ENCODE measurements at regions not wholly inside any gene's neighbourhood (a gene's known extent, or its start where the extent isn't known, plus 50 kb on each side); places are given as distances from the start of the nearest gene placed in this dataset.

- no peaks in the 10 kb centered on the region for H3K4me1 ChIP-seq (ENCODE audit: insufficient read depth)
- TF ChIP-seq EZH2phosphoT487 (IDR thresholded peaks at IDR 0.05; ENCODE audit: insufficient read depth, low read depth) (no peak), EZH2 (IDR thresholded peaks at IDR 0.05; ENCODE audit: insufficient read depth, poor library complexity, severe bottlenecking) (no peak)
- H2AFZ ChIP-seq, result no peak overlapping the region
- no peak overlapping the region for H3K27ac ChIP-seq
- H3K9me3 ChIP-seq (ENCODE audit: low read depth), result no peaks in the 10 kb centered on the region
- H3K4me2 ChIP-seq (ENCODE audit: unreplicated experiment), result no peak overlapping the region
- no peak overlapping the region for H3K9ac ChIP-seq
- H4K20me1 ChIP-seq (ENCODE audit: insufficient read depth), result no peaks in the 10 kb centered on the region
- DNase-seq, result no peak
- H3K4me3 ChIP-seq, result no peak overlapping the region
- no peaks in the 10 kb centered on the region for H3K9me2 ChIP-seq (ENCODE audit: insufficient read depth)
- H3K27me3 ChIP-seq (replicated peaks; ENCODE audit: insufficient read depth), result no peaks in the 10 kb centered on the region
- H3F3A ChIP-seq (ENCODE audit: insufficient read depth), result no peaks in the 10 kb centered on the region
- in situ Hi-C loops (cut with MboI), result no loop called here
- H3K36me3 ChIP-seq (ENCODE audit: low read depth), result no peaks in the 10 kb centered on the region
- no peaks in the 10 kb centered on the region for H3K79me2 ChIP-seq (ENCODE audit: insufficient read depth)
- WGBS, 2 experiments (ENCODE audit: low coverage in 1 of 2, low lambda C conversion rate in 2 of 2, missing lambda C conversion rate in 2 of 2), result 62 to 76% methylated on average over 3 of the region's 3 CpGs
Observed at GRCh38 chr7:18305866-18306265, 189.7 kb upstream of the HDAC9 start.

GRCh38 chr7:18306696-18307095 lies 188.9 kb upstream of the HDAC9 start:
- 51 to 69% methylated on average over 2 of the region's 2 CpGs for WGBS, 2 experiments (ENCODE audit: low coverage in 1 of 2, low lambda C conversion rate in 2 of 2, missing lambda C conversion rate in 2 of 2)
- in situ Hi-C loops (cut with MboI), result no loop called here

GRCh38 chr7:18308938-18309337 lies 186.6 kb upstream of the HDAC9 start:
- Histone ChIP-seq H3K4me3 (no peak overlapping the region), H4K20me1 (ENCODE audit: insufficient read depth) (no peaks in the 10 kb centered on the region), H3K36me3 (ENCODE audit: low read depth) (no peaks in the 10 kb centered on the region), H3K79me2 (ENCODE audit: insufficient read depth) (no peaks in the 10 kb centered on the region), H3K9me3 (ENCODE audit: low read depth) (no peaks in the 10 kb centered on the region), H3K4me2 (ENCODE audit: unreplicated experiment) (no peak overlapping the region), H3K27ac (no peak overlapping the region), H3K9me2 (ENCODE audit: insufficient read depth) (no peaks in the 10 kb centered on the region), H2AFZ (no peak overlapping the region), H3F3A (ENCODE audit: insufficient read depth) (no peaks in the 10 kb centered on the region), H3K4me1 (ENCODE audit: insufficient read depth) (no peaks in the 10 kb centered on the region), H3K27me3 (replicated peaks; ENCODE audit: insufficient read depth) (no peaks in the 10 kb centered on the region), H3K9ac (no peak overlapping the region)
- no peak for TF ChIP-seq EZH2phosphoT487 (IDR thresholded peaks at IDR 0.05; ENCODE audit: insufficient read depth, low read depth)
- no peak for TF ChIP-seq EZH2 (IDR thresholded peaks at IDR 0.05; ENCODE audit: insufficient read depth, poor library complexity, severe bottlenecking)
- in situ Hi-C loops (cut with MboI), result no loop called here
- WGBS, 2 experiments (ENCODE audit: low coverage in 1 of 2, low lambda C conversion rate in 2 of 2, missing lambda C conversion rate in 2 of 2), result 49 to 54% methylated on average over 5 of the region's 5 CpGs
- no peak for DNase-seq

More at GRCh38 chr7:18306696-18307095, 188.9 kb upstream of the HDAC9 start:
- Histone ChIP-seq H2AFZ (no peak overlapping the region), H3K4me3 (no peak overlapping the region), H3K27ac (no peak overlapping the region), H3K9me2 (ENCODE audit: insufficient read depth) (no peaks in the 10 kb centered on the region), H3K36me3 (ENCODE audit: low read depth) (no peaks in the 10 kb centered on the region), H3F3A (ENCODE audit: insufficient read depth) (no peaks in the 10 kb centered on the region), H3K4me1 (ENCODE audit: insufficient read depth) (no peaks in the 10 kb centered on the region), H4K20me1 (ENCODE audit: insufficient read depth) (no peaks in the 10 kb centered on the region), H3K27me3 (replicated peaks; ENCODE audit: insufficient read depth) (no peaks in the 10 kb centered on the region), H3K9ac (no peak overlapping the region), H3K4me2 (ENCODE audit: unreplicated experiment) (no peak overlapping the region), H3K79me2 (ENCODE audit: insufficient read depth) (no peaks in the 10 kb centered on the region), H3K9me3 (ENCODE audit: low read depth) (no peaks in the 10 kb centered on the region)
- DNase-seq, result no peak
- TF ChIP-seq EZH2phosphoT487 (IDR thresholded peaks at IDR 0.05; ENCODE audit: insufficient read depth, low read depth), result no peak
- no peak for TF ChIP-seq EZH2 (IDR thresholded peaks at IDR 0.05; ENCODE audit: insufficient read depth, poor library complexity, severe bottlenecking)

- no peak overlapping the region for H3K27ac ChIP-seq
- no peaks in the 10 kb centered on the region for H3F3A ChIP-seq (ENCODE audit: insufficient read depth)
- H3K9me2 ChIP-seq (ENCODE audit: insufficient read depth), result no peaks in the 10 kb centered on the region
- DNase-seq, result no peak
- H3K36me3 ChIP-seq (ENCODE audit: low read depth), result no peaks in the 10 kb centered on the region
- H3K79me2 ChIP-seq (ENCODE audit: insufficient read depth), result no peaks in the 10 kb centered on the region
- in situ Hi-C loops (cut with MboI), result no loop called here
- 0 out of 2 replicates have a peak, but pooled peaks cover under 1% of the 10 kb centered on the region for H3K4me1 ChIP-seq (ENCODE audit: insufficient read depth)
- no peak overlapping the region for H2AFZ ChIP-seq
- no peak overlapping the region for H3K4me3 ChIP-seq
- no peak overlapping the region for H3K9ac ChIP-seq
- no peaks in the 10 kb centered on the region for H4K20me1 ChIP-seq (ENCODE audit: insufficient read depth)
- no peaks in the 10 kb centered on the region for H3K27me3 ChIP-seq (replicated peaks; ENCODE audit: insufficient read depth)
- TF ChIP-seq EZH2 (IDR thresholded peaks at IDR 0.05; ENCODE audit: insufficient read depth, poor library complexity, severe bottlenecking) (no peak), EZH2phosphoT487 (IDR thresholded peaks at IDR 0.05; ENCODE audit: insufficient read depth, low read depth) (no peak)
- no peaks in the 10 kb centered on the region for H3K9me3 ChIP-seq (ENCODE audit: low read depth)
- no peak overlapping the region for H3K4me2 ChIP-seq (ENCODE audit: unreplicated experiment)
Observed at GRCh38 chr7:18312482-18312881, 183.1 kb upstream of the HDAC9 start.

GRCh38 chr7:18313965-18314364 lies 181.6 kb upstream of the HDAC9 start:
- Histone ChIP-seq H2AFZ (no peak overlapping the region), H3K36me3 (ENCODE audit: low read depth) (no peaks in the 10 kb centered on the region), H3F3A (ENCODE audit: insufficient read depth) (no peaks in the 10 kb centered on the region), H3K27me3 (replicated peaks; ENCODE audit: insufficient read depth) (no peaks in the 10 kb centered on the region), H3K9ac (no peak overlapping the region), H3K4me2 (ENCODE audit: unreplicated experiment) (no peak overlapping the region), H3K9me3 (ENCODE audit: low read depth) (no peaks in the 10 kb centered on the region), H4K20me1 (ENCODE audit: insufficient read depth) (no peaks in the 10 kb centered on the region), H3K79me2 (ENCODE audit: insufficient read depth) (no peaks in the 10 kb centered on the region), H3K4me1 (ENCODE audit: insufficient read depth) (peaks cover 4% of the 10 kb centered on the region; the same call in 1 of the 2 replicates), H3K27ac (no peak overlapping the region), H3K9me2 (ENCODE audit: insufficient read depth) (no peaks in the 10 kb centered on the region), H3K4me3 (no peak overlapping the region)
- TF ChIP-seq EZH2phosphoT487 (IDR thresholded peaks at IDR 0.05; ENCODE audit: insufficient read depth, low read depth) (no peak), EZH2 (IDR thresholded peaks at IDR 0.05; ENCODE audit: insufficient read depth, poor library complexity, severe bottlenecking) (no peak)
- in situ Hi-C loops (cut with MboI), result no loop called here
- DNase-seq, result peak; percentile 12
